HL-60 (cell line): ENCODE measurements at regions not wholly inside any gene's neighbourhood (a gene's known extent, or its start where the extent isn't known, plus 50 kb on each side); places are given as distances from the start of the nearest gene placed in this dataset.

ENCODE experiments used
- DNase-seq, 2 experiments: peaks; one replicate each; pipeline ENCODE4 v3.0.0-alpha.2; 2010 to 2020; ENCODE audit warnings: low read depth in 1 of 2, low spot score in 1 of 2
- H3K27ac ChIP-seq: fragments of 250-450 bp; sonication (Bioruptor Pico); replicated peaks from 2 replicates; pipeline ENCODE4 v1.5.1; 2020; ENCODE audit warnings: mild to moderate bottlenecking, moderate library complexity
- H3K27me3 ChIP-seq: fragments of 250-450 bp; sonication (Bioruptor Pico); 2 replicates; pipeline ENCODE4 v1.5.1; 2021; ENCODE audit warnings: mild to moderate bottlenecking, moderate library complexity; ENCODE audit not compliant: insufficient read depth, poor library complexity, severe bottlenecking
- H3K4me3 ChIP-seq: replicated peaks from 2 replicates; pipeline ENCODE4 v1.5.1; 2011; ENCODE audit warnings: mild to moderate bottlenecking, control low read depth, low read length; ENCODE audit not compliant: insufficient read depth
- GABPA ChIP-seq: IDR thresholded peaks from 2 replicates; pipeline ENCODE4 v1.6.1; 2012; ENCODE audit warnings: low read depth
- POLR2AphosphoS5 ChIP-seq: IDR thresholded peaks from 2 replicates; pipeline ENCODE4 v1.6.1; 2012; ENCODE audit warnings: low read depth
- SPI1 ChIP-seq: IDR thresholded peaks from 2 replicates; pipeline ENCODE4 v1.6.1; 2012; ENCODE audit warnings: low read depth, mild to moderate bottlenecking, borderline replicate concordance
- TF ChIP-seq, protein P1 (sequence below): IDR thresholded peaks from 2 replicates; pipeline ENCODE4 v1.6.1; 2012; ENCODE audit warnings: low read depth; ENCODE audit not compliant: insufficient replicate concordance
- TF ChIP-seq, protein P2 (sequence below): IDR thresholded peaks from one replicate; pipeline ENCODE4 v1.5.1; 2011; ENCODE audit warnings: low read length, control low read depth, inconsistent platforms; ENCODE audit not compliant: insufficient read depth

DNA sequence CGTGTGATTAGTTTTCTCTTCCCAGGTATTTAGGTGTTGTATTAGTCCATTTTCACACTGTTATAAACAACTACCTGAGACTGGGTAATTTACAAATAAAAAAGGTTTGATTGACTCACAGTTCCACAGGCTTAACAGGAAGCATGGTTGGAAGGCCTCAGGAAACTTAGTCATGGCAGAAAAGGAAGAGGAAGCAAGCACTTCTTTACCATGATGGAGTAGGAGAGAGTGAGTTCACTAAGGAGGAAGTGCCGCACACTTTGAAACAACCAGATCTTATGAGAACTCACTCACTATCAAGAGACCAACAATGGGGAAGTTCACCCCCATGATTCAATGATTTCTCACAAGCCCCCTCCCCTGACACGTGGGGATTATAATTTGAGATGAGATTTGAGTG, 1343.7 kb upstream of the GOT2 start:
- Histone ChIP-seq H3K27ac (peak overlapping the region; percentile 31; the same call in 1 of the 2 replicates), H3K4me3 (no peak overlapping the region), H3K27me3 (no peaks in the 10 kb centered on the region)
- TF ChIP-seq, protein P1, sequence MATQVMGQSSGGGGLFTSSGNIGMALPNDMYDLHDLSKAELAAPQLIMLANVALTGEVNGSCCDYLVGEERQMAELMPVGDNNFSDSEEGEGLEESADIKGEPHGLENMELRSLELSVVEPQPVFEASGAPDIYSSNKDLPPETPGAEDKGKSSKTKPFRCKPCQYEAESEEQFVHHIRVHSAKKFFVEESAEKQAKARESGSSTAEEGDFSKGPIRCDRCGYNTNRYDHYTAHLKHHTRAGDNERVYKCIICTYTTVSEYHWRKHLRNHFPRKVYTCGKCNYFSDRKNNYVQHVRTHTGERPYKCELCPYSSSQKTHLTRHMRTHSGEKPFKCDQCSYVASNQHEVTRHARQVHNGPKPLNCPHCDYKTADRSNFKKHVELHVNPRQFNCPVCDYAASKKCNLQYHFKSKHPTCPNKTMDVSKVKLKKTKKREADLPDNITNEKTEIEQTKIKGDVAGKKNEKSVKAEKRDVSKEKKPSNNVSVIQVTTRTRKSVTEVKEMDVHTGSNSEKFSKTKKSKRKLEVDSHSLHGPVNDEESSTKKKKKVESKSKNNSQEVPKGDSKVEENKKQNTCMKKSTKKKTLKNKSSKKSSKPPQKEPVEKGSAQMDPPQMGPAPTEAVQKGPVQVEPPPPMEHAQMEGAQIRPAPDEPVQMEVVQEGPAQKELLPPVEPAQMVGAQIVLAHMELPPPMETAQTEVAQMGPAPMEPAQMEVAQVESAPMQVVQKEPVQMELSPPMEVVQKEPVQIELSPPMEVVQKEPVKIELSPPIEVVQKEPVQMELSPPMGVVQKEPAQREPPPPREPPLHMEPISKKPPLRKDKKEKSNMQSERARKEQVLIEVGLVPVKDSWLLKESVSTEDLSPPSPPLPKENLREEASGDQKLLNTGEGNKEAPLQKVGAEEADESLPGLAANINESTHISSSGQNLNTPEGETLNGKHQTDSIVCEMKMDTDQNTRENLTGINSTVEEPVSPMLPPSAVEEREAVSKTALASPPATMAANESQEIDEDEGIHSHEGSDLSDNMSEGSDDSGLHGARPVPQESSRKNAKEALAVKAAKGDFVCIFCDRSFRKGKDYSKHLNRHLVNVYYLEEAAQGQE, result no peak
- TF ChIP-seq GABPA (no peak), SPI1 (peak; percentile 86), POLR2AphosphoS5 (no peak)
- TF ChIP-seq, protein P2, sequence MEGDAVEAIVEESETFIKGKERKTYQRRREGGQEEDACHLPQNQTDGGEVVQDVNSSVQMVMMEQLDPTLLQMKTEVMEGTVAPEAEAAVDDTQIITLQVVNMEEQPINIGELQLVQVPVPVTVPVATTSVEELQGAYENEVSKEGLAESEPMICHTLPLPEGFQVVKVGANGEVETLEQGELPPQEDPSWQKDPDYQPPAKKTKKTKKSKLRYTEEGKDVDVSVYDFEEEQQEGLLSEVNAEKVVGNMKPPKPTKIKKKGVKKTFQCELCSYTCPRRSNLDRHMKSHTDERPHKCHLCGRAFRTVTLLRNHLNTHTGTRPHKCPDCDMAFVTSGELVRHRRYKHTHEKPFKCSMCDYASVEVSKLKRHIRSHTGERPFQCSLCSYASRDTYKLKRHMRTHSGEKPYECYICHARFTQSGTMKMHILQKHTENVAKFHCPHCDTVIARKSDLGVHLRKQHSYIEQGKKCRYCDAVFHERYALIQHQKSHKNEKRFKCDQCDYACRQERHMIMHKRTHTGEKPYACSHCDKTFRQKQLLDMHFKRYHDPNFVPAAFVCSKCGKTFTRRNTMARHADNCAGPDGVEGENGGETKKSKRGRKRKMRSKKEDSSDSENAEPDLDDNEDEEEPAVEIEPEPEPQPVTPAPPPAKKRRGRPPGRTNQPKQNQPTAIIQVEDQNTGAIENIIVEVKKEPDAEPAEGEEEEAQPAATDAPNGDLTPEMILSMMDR, result no peak
- peak; percentile 44 to 59 for DNase-seq

DNA sequence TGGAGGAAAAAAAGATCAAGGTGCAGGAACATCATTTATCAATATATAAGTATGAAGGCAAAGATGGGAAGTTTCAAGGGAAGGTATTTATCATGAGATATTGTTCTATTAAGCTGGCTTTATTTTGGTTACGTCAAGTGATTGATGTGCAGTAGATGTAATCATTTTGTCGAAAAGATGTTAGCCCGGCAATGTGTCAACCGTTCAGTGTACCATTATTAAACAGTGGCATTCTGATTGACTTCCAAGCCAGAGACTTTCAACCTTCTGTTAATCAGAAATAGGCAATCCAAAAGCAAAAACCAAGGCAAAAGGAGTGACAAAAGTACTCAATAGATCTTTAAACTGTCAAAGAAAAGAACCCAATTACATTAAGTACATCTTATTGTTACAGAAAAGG, 1340.3 kb upstream of the GOT2 start:
- TF ChIP-seq SPI1 (no peak), GABPA (no peak), POLR2AphosphoS5 (no peak)
- TF ChIP-seq, protein P1, result no peak
- TF ChIP-seq, protein P2, result no peak
- H3K27ac ChIP-seq, result no peak overlapping the region
- H3K27me3 ChIP-seq, result no peaks in the 10 kb centered on the region
- H3K4me3 ChIP-seq, result no peak overlapping the region
- DNase-seq, result no peak

DNA sequence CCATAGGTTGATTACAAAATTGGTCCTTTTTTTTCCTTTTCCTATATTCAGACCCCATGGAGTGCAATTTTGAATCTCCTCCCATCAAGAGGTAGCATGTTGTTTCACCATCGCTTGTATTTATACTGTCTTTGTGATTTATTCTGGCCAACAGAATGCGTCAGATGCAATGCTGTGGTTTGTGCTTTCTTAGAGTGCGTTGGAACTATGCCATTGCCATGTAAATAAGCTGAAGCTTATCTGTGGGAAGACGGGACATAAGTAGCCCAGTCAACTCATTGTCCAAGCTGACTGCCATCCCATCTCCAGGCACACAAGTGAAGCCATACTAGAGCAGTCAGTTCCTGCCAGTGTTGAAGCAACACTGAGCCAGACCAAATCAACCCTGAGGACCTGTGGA, 1339.3 kb upstream of the GOT2 start:
- no peak for TF ChIP-seq GABPA
- TF ChIP-seq, protein P2, result no peak
- TF ChIP-seq, protein P1, result no peak
- H3K27ac ChIP-seq, result no peak overlapping the region
- no peak for DNase-seq
- H3K4me3 ChIP-seq, result no peak overlapping the region
- no peaks in the 10 kb centered on the region for H3K27me3 ChIP-seq
